ENCODE measurements at regions not wholly inside any gene's neighbourhood (a gene's known extent, or its start where the extent isn't known, plus 50 kb on each side); places are given as distances from the start of the nearest gene placed in this dataset.

GRCh38 chr2:20111311-20112131 lies 60.1 kb upstream of the LAPTM4A start:
- DNase-seq (ENCODE audit: low read depth, low spot score) = no peak

- no peak for DNase-seq (ENCODE audit: low read depth, low spot score)
These were observed 59.4 kb upstream of the LAPTM4A start for GRCh38 chr2:20110876-20111275.

- no peak for DNase-seq (ENCODE audit: low read depth, low spot score)
These were observed 59.0 kb upstream of the LAPTM4A start for GRCh38 chr2:20110383-20110782.

- DNase-seq (ENCODE audit: low read depth, low spot score) = no peak
These were observed 57.4 kb upstream of the LAPTM4A start for GRCh38 chr2:20108655-20109396.

- DNase-seq (ENCODE audit: low read depth, low spot score) = no peak
These were observed 56.3 kb upstream of the LAPTM4A start for GRCh38 chr2:20107776-20108175.

- no peak for DNase-seq (ENCODE audit: low read depth, low spot score)
These were observed 55.9 kb upstream of the LAPTM4A start for GRCh38 chr2:20107352-20107751.

- DNase-seq (ENCODE audit: low read depth, low spot score) = no peak
These were observed 55.3 kb upstream of the LAPTM4A start for GRCh38 chr2:20106746-20107145.

GRCh38 chr2:20104900-20105545 lies 53.6 kb upstream of the LAPTM4A start:
- no peak for DNase-seq (ENCODE audit: low read depth, low spot score)

GRCh38 chr2:20103530-20103929 lies 52.1 kb upstream of the LAPTM4A start:
- no peak for DNase-seq (ENCODE audit: low read depth, low spot score)

All from pulmonary artery endothelial cell (primary cell).